HG03442 (cell line): ENCODE measurements at regions not wholly inside any gene's neighbourhood (a gene's known extent, or its start where the extent isn't known, plus 50 kb on each side); places are given as distances from the start of the nearest gene placed in this dataset.

Experiments
- ATAC-seq: cut with Tn5 transposase; IDR thresholded peaks from one replicate; pipeline ENCODE4 v1.9.1; 2021; ENCODE audit warnings: mild to moderate bottlenecking, moderate library complexity; ENCODE audit not compliant: unreplicated experiment

GRCh38 chr2:62447411-62447810 is 58.6 kb downstream of the TMEM17 start:
- ATAC-seq = no peak

GRCh38 chr2:62446491-62446890 is 59.5 kb downstream of the TMEM17 start:
- no peak for ATAC-seq

GRCh38 chr2:62443886-62444285 is 62.1 kb downstream of the TMEM17 start:
- no peak for ATAC-seq

GRCh38 chr2:62443471-62443870 is 62.5 kb downstream of the TMEM17 start:
- no peak for ATAC-seq

- no peak for ATAC-seq
Observed at GRCh38 chr2:62441824-62442223, 64.2 kb downstream of the TMEM17 start.

- ATAC-seq = no peak
Observed at GRCh38 chr2:62441421-62441820, 64.6 kb downstream of the TMEM17 start.

- ATAC-seq = no peak
Observed at GRCh38 chr2:62440281-62440946, 65.6 kb downstream of the TMEM17 start.

- no peak for ATAC-seq
Observed at GRCh38 chr2:62439425-62439824, 66.6 kb downstream of the TMEM17 start.

- ATAC-seq = no peak
Observed at GRCh38 chr2:62437785-62438184, 68.2 kb downstream of the TMEM17 start.

- peak; percentile 89 for ATAC-seq
Observed at GRCh38 chr2:62435720-62436119, 70.3 kb downstream of the TMEM17 start.

- ATAC-seq = no peak
Observed at GRCh38 chr2:62432407-62432806, 73.6 kb downstream of the TMEM17 start.

- no peak for ATAC-seq
Observed at GRCh38 chr2:62431512-62431911, 74.5 kb downstream of the TMEM17 start.

GRCh38 chr2:62430146-62430545 is 75.8 kb downstream of the TMEM17 start:
- ATAC-seq = no peak

GRCh38 chr2:62427146-62427545 is 78.8 kb downstream of the TMEM17 start:
- ATAC-seq = no peak

GRCh38 chr2:62426154-62426912 is 79.7 kb downstream of the TMEM17 start:
- ATAC-seq = no peak

GRCh38 chr2:62425684-62426083 is 80.3 kb downstream of the TMEM17 start:
- ATAC-seq = no peak

GRCh38 chr2:62424899-62425298 is 81.1 kb downstream of the TMEM17 start:
- no peak for ATAC-seq

- no peak for ATAC-seq
Observed at GRCh38 chr2:62423883-62424458, 82.0 kb downstream of the TMEM17 start.

GRCh38 chr2:62423235-62423634 is 82.8 kb downstream of the TMEM17 start:
- no peak for ATAC-seq

GRCh38 chr2:62415518-62415917 is 90.5 kb downstream of the TMEM17 start:
- no peak for ATAC-seq

- ATAC-seq = peak; percentile 85
Observed at GRCh38 chr2:62415019-62415431, 91.0 kb downstream of the TMEM17 start.

- ATAC-seq = no peak
Observed at GRCh38 chr2:62413116-62413663, 92.8 kb downstream of the TMEM17 start.
